EH (cell line): ENCODE measurements at regions not wholly inside any gene's neighbourhood (a gene's known extent, or its start where the extent isn't known, plus 50 kb on each side); places are given as distances from the start of the nearest gene placed in this dataset.

Experiments
- DNase-seq: peaks from one replicate; pipeline ENCODE4 v3.0.0-alpha.2; 2015; ENCODE audit warnings: low read depth

GRCh38 chr12:100741084-100741711 is 53.4 kb upstream of the ANO4 start:
- peak; percentile 45 for DNase-seq

GRCh38 chr12:100743060-100743459 is 51.5 kb upstream of the ANO4 start:
- no peak for DNase-seq
